A673 (cell line): ENCODE measurements at regions not wholly inside any gene's neighbourhood (a gene's known extent, or its start where the extent isn't known, plus 50 kb on each side); places are given as distances from the start of the nearest gene placed in this dataset.

Experiments
- BruUV-seq: library from RNA; stranded (reverse); fragments of 400-500 nt; replicated peaks from 2 replicates; lab custom pipeline; 2021; lab: Mats Ljungman, UMichigan
- CTCF ChIA-PET: fragments of 300-600 bp; sonication (Branson Sonifier 250); formaldehyde crosslinking; loops from one replicate; lab custom pipeline; 2022; ENCODE audit warnings: antibody characterized with exemption; lab: Charles Lee
- POLR2A ChIA-PET: fragments of 300-600 bp; sonication (Branson Sonifier 250); formaldehyde crosslinking; loops from one replicate; lab custom pipeline; 2022; ENCODE audit warnings: antibody characterized with exemption; ENCODE audit not compliant: low non-redundant PET; lab: Charles Lee
- DNase-seq: peaks from one replicate; pipeline ENCODE4 v3.0.0-alpha.2; 2015; ENCODE audit warnings: low spot score
- H3K27ac ChIP-seq: fragments of 200-600 bp; sonication (generic); 2 replicates; pipeline ENCODE4 v1.5.1; 2016; ENCODE audit warnings: mixed run types, low read depth, mild to moderate bottlenecking, mixed read lengths, antibody characterized with exemption, low read length; ENCODE audit not compliant: poor library complexity, severe bottlenecking
- H3K27me3 ChIP-seq: fragments of 200-600 bp; sonication (generic); replicated peaks from 2 replicates; pipeline ENCODE4 v1.6.1; 2017; ENCODE audit warnings: mixed run types, low read depth, mild to moderate bottlenecking, mixed read lengths, antibody characterized with exemption, low read length; ENCODE audit not compliant: insufficient read depth, poor library complexity
- H3K36me3 ChIP-seq: fragments of 200-600 bp; sonication (generic); 2 replicates; pipeline ENCODE4 v1.6.1; 2016; ENCODE audit warnings: mixed run types, mild to moderate bottlenecking, mixed read lengths, antibody characterized with exemption, low read length; ENCODE audit not compliant: insufficient read depth, poor library complexity, severe bottlenecking
- H3K4me1 ChIP-seq: fragments of 200-600 bp; sonication (generic); 2 replicates; pipeline ENCODE4 v1.6.1; 2017; ENCODE audit warnings: mixed run types, mild to moderate bottlenecking, mixed read lengths, antibody characterized with exemption, low read length; ENCODE audit not compliant: insufficient read depth, poor library complexity, severe bottlenecking
- H3K4me3 ChIP-seq: fragments of 200-600 bp; sonication (generic); 2 replicates; pipeline ENCODE4 v1.5.1; 2016; ENCODE audit warnings: low read depth, mixed run types, mild to moderate bottlenecking, mixed read lengths, low read length; ENCODE audit not compliant: poor library complexity, severe bottlenecking
- H3K9me3 ChIP-seq: fragments of 200-600 bp; sonication (generic); 2 replicates; pipeline ENCODE4 v1.6.1; 2016; ENCODE audit warnings: mixed run types, low read depth, mild to moderate bottlenecking, mixed read lengths, antibody characterized with exemption, low read length; ENCODE audit not compliant: poor library complexity, severe bottlenecking
- EZH2 ChIP-seq: fragments of 200-600 bp; sonication (generic); IDR thresholded peaks from 2 replicates; pipeline ENCODE4 v1.6.1; 2017; ENCODE audit warnings: borderline replicate concordance, low read depth, mild to moderate bottlenecking, mixed read lengths, antibody characterized with exemption, low read length; ENCODE audit not compliant: poor library complexity, severe bottlenecking
- intact Hi-C: fragments of 100-400 bp; cut with micrococcal nuclease; formaldehyde crosslinking; loops from one replicate; pipeline ENCODE4 v1.10.0; 2022; ENCODE audit not compliant: unreplicated experiment
- TF ChIP-seq, protein P1 (sequence below): fragments of 300-800, 200-600 bp; sonication (generic); conservative IDR thresholded peaks from 2 replicates; pipeline ENCODE4 v1.5.1; 2017; ENCODE audit warnings: low read depth, mild to moderate bottlenecking, antibody characterized with exemption, low read length, moderate library complexity, mixed read lengths

GRCh38 chr10:4717670-4718069, 108.3 kb upstream of the AKR1E2 start:
- Histone ChIP-seq H3K4me1 (peaks cover 8% of the 10 kb centered on the region), H3K36me3 (no peaks in the 10 kb centered on the region), H3K27me3 (no peaks in the 10 kb centered on the region), H3K4me3 (no peak overlapping the region), H3K27ac (no peak overlapping the region), H3K9me3 (no peaks in the 10 kb centered on the region)
- POLR2A ChIA-PET, result no interaction called here
- TF ChIP-seq, protein P1, sequence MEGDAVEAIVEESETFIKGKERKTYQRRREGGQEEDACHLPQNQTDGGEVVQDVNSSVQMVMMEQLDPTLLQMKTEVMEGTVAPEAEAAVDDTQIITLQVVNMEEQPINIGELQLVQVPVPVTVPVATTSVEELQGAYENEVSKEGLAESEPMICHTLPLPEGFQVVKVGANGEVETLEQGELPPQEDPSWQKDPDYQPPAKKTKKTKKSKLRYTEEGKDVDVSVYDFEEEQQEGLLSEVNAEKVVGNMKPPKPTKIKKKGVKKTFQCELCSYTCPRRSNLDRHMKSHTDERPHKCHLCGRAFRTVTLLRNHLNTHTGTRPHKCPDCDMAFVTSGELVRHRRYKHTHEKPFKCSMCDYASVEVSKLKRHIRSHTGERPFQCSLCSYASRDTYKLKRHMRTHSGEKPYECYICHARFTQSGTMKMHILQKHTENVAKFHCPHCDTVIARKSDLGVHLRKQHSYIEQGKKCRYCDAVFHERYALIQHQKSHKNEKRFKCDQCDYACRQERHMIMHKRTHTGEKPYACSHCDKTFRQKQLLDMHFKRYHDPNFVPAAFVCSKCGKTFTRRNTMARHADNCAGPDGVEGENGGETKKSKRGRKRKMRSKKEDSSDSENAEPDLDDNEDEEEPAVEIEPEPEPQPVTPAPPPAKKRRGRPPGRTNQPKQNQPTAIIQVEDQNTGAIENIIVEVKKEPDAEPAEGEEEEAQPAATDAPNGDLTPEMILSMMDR, result no peak
- no peak for TF ChIP-seq EZH2
- no peak for DNase-seq
- no TSS peak for BruUV-seq
- CTCF ChIA-PET, result no interaction called here
- intact Hi-C loops, result no loop called here

DNA sequence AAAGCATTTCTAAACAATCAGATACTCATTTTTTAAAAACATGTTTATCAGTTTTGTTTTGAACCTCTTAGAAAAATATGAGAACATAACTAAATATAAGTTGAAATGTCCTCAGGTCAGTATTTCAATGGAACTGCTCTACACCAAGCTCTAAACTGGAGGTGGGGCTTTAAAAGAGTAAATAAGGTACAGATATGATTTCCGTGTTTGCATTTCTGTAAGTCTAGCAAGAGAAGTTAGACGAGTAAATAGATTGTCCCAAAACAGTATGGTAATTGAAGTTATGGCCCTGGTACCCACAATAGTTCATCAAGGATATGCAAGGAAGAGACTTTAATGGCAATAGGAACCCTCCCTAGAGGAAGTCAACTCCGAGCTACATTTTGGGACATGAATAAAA, 115.1 kb upstream of the AKR1E2 start:
- no peak overlapping the region for H3K4me3 ChIP-seq
- no peaks in the 10 kb centered on the region for H3K9me3 ChIP-seq
- H3K36me3 ChIP-seq, result no peaks in the 10 kb centered on the region
- intact Hi-C loops, result no loop called here
- ChIA-PET CTCF (no interaction called here), POLR2A (no interaction called here)
- no TSS peak for BruUV-seq
- TF ChIP-seq EZH2, result no peak
- TF ChIP-seq, protein P1, result no peak
- no peaks in the 10 kb centered on the region for H3K27me3 ChIP-seq
- DNase-seq, result no peak
- no peak overlapping the region for H3K27ac ChIP-seq
- no peaks in the 10 kb centered on the region for H3K4me1 ChIP-seq

DNA sequence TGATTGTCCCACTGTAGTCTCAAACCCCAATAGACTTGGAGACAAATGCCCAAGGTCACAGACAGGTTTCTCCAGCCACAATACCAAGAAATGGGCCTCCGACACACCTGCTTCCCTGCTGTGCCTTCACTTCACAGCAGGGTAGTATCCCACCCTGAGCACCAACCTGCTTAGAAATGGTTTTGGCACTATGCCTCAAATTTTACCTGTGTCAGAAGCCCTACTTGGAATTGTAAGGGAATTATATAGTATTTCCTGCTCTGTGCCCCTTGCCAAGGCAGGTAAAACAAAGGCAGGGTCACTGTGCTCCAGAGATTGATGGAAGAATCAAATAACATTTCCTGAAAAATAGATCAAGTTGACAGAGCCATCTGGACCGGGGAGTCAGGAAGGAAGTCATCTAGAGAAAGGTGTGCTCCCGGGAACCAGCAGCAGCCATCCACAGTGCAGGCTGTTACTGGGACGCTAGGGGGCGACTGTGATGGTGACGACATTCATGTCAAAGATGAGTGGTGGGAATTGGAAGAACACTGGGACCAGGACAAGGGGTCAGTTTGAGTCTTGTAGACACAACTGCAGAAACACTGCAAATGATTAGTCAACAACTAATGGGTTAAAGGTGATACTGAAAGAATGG, 117.8 kb upstream of the AKR1E2 start:
- Histone ChIP-seq H3K36me3 (no peaks in the 10 kb centered on the region), H3K27me3 (no peaks in the 10 kb centered on the region), H3K4me3 (no peak overlapping the region), H3K27ac (no peak overlapping the region), H3K4me1 (no peaks in the 10 kb centered on the region), H3K9me3 (no peaks in the 10 kb centered on the region)
- peak; percentile 35 for DNase-seq
- BruUV-seq, result no TSS peak
- TF ChIP-seq, protein P1, result peak; percentile 68
- TF ChIP-seq EZH2, result no peak
- ChIA-PET CTCF (no interaction called here), POLR2A (no interaction called here)
- intact Hi-C loops, result loop anchor here (5.0 kb wide), 1 partner anchor 59 kb away; no protein-coding TSS in a partner anchor
